RPMI7951 (cell line): ENCODE measurements at regions not wholly inside any gene's neighbourhood (a gene's known extent, or its start where the extent isn't known, plus 50 kb on each side); places are given as distances from the start of the nearest gene placed in this dataset.
"Not testable (repeated sequence)": the region's sequence is repeated elsewhere in the genome, so short reads cannot be mapped to it uniquely, and the experiment has no call there.

Source experiments
- DNase-seq: peaks from one replicate; pipeline ENCODE4 v3.0.0-alpha.2; 2012; ENCODE audit warnings: low read depth

DNA sequence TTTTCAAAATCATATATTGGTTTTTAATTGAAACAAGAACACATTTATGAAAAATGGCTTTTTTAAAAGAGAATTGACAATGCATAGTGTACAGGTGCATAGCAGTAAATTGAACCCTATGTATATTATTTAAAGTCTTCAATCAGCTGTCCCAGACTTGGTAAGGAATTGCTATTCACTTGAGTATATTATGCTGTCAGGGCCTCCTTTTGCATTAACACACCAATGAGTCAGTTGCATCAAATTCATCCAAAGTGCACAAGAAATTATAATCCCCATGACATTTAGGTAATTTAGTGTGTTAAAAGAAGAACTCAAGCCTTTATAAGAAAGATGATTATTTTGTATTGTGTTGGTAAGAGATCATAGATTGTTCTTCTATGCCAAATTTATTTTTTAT is 748.8 kb upstream of the RIOK2 start:
- DNase-seq, result no peak

DNA sequence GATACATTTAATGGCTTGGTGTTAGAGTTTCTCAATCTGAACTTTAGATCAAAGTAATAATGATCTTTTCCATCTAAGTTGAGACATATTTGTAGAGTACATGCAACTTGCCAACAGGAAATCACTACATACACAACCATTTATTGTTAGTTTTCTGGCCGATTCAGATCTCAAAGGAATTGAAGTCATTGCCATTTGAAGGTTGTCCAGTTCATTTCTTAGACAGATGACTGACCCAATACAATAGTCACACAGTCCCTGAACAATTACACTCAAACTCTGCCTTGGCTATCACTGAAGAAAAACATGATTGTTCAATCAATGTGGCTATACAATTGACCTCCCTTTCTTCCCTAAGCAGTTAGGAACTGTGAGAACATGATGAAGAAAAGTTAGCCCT is 753.2 kb upstream of the RIOK2 start:
- no peak for DNase-seq

DNA sequence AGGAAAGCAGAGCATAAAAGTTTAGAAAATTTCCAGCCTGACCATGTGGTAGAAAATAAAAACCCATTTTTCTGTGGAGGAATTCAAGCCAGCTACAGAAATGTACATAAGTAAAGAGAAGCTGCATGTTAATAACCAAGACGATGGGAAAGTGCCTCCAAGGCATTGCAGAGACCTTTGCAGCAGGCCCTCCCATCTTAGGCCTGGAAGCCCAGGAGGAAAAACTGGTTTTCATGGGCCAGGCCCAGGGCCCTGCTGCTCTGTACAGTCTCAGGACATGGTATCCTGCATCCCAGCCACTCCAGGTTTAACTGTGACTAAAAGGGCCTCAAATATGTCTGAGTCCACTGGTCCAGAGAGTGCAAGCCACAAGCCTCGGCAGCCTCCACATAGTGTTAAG is 754.8 kb upstream of the RIOK2 start:
- no peak for DNase-seq

DNA sequence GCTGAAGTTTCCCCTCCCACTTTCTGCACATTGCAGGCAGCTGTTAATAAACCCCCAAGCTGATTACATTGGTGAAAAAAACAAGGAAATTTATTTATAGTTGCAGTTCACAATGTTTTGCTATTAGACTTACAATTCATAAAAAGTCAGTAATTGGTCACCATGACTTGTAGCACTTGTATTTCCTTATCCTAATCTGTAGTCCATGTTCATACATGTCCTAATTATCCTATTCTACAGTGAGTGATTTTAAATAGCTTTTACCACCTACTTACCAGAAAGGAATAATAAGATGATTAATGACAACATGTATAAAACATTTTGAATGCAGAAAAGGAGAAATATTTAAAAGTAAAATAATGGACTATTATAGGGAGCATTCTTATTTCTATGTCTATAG is 760.0 kb upstream of the RIOK2 start:
- DNase-seq, result no peak

DNA sequence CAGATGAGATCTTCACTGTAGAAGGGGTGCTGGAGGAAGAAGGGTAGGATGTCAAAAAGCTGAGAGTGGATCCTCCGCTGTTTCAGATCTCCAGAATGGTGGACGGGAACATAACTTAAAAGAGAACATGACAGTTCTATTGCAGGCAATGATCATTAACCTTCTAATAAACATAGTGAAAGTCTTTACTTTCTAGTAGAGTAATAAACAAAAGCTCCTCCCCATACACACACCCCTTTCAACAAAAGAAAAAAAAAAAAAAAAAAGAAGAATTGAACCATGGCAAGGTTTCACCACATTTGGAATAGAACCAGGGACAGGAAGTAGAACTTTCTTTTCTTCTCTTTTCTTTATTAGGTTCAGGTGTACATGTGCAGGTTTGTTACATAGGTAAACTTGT is 768.1 kb upstream of the RIOK2 start:
- no peak for DNase-seq

DNA sequence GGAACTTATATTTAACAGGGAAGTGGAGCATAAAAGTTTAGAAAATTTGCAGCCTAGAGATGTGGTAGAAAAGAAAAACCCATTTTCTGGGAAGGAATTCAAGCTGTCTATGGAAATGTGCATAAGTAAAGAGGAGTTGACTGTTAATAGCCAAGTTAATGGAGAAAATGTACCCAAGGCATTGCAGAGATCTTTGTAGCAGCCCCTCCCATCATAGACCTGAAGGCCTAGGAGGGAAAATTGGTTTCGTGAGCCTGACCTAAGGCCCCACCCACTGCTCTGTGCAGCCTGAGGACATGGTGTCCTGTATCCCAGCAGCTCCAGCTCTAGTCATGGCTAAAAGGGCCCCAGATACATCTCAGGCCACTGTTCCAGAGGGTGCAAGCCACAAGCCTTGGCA is 772.4 kb upstream of the RIOK2 start:
- no peak for DNase-seq

DNA sequence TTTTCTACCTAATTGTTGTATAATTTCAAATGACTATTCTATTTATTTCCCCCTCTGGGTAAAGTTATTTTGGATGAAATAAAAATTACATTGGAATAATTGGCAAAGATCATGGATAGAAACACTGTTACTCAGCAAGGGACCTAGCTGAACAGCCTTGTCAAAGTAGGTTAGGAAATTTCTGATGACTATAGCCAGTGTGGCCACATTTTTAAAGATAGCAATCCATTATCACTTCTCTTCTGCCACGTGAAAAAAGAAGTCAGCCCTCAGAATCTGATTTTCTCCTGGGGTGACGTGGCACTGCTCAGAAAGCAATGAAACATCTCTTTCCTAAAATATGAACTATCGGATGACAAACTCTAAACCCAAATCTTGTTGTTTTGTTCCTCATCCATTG is 784.2 kb upstream of the RIOK2 start:
- DNase-seq, result no peak

DNA sequence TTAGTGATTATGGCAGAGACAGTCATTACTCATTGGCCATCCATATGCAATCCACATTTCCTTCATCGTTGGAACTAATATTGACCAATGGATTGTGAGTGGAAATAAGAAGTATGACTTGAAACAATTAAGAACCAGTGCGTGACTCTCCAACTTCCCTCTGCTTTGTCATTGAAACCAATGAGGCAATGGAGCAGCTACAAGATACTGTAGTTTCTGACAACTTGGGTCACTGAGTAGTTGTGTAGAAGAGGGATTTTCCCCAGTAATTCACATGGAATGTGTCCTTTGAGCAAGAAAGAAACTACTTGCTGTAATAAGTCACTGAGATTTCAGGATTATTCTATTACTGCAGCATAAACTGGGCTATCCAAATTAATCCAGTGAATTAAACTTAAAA is 785.3 kb upstream of the RIOK2 start:
- DNase-seq, result no peak

DNA sequence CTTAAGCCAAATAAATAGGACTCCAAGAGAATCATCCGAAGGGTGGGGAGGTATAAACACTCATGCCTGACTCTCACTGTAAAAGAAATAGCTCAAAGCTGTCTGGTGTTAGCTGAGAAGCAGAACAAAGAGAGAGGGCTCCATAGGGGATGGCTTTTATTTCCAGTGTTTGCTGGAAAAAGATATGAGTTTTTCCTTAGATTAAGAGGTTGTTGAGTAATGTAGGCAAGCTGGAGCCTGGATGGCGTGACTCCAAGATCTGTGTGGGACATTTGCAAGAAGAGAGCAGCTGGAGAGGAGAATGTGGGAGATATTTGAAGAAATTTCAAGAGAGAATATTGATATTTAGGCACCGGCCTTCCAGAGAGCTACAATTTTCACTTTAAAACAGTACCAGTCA is 793.7 kb upstream of the RGMB start:
- DNase-seq, result no peak

DNA sequence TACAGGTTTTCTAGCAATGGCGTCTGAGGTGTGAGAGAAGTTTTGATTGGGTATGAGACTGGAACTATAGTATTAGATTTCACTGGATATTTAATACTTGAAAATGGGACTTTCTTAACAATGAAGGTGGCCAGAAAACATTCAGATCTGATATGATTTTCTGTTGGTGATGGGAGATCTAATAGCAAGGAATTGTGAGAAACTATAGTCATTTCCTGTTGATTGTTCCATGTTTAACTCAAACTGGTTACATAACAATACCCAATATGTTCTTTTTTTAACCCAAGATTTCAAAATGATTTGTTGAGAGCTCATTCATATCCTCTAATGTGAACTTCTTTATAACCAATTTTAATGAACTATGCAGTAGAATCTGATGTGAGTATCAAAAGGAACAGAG is 793.2 kb upstream of the RGMB start:
- no peak for DNase-seq

DNA sequence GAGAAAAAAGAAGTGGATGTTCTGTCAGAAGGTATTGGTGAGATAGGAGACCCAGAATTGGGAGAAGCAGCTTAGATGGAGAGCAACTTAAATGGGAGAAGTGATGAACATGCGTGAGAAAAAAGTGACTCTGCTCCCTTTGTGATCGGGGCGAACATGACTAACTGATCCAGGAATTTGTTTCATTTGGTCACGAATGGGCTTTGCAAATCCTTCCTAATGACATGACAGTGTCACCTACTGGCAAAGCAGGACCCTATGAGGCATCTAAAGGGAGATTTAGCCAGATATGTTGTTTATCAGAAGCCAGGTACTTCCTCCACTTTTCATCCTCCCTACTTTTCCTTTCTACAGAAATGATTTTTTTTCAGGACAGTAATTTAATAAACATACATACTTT is 787.4 kb upstream of the RGMB start:
- DNase-seq, result peak; percentile 75

DNA sequence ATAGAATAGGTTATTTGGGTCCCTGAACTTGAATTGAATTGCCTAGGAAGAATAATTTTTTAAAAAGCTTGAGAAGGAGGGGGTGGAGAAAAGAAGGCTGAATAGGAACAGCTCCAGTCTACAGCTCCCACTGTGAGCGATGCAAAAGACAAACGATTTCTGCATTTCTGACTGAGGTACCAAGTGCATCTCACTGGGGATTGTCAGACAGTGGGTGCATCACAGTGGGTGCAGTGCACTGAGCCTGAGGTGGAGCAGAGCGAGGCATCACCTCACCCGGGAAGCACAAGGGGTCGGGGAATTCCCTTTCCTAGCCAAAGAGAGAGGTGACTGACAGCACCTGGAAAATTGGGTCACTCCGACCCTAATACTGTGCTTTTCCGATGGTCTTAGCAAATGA is 782.2 kb upstream of the RGMB start:
- DNase-seq, result no peak

DNA sequence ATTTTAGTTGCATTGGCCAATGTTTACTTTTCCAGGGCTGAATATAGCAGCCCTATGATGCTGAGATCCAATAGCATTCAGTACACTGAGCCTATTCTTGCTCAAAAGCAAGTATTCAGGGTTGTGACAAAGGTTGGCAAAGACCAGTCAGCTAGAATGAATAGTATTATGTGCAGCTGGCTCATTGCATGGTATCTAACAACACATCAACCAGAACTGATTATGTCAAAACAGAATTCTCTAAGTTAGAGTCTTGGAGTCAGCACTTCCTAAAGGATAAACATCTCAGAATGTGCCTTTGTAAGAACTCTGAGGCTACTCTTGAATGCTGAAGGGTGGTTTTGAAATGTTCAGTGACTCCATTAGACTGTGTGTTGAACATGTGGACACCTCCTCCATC is 774.5 kb upstream of the RGMB start:
- DNase-seq, result peak; percentile 20

DNA sequence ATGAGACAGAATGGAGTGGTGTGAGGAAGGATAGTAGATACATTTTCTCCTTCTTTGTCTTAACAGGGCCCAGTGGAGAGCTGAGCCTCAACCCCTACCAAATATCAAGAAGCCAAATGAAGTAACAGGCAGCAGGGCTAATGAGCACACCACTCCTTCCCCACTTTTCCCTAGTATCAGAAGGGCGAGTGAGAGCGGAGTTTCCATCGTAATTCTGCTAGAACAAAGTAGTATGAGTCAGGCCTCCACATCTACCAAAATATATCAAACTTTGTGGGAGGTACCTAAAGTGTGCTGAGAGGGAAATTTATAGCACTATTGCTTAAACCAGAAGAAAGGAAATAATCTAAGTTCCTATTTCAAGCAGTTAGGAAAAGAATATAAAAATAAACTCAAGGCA is 769.0 kb upstream of the RGMB start:
- DNase-seq, result no peak

DNA sequence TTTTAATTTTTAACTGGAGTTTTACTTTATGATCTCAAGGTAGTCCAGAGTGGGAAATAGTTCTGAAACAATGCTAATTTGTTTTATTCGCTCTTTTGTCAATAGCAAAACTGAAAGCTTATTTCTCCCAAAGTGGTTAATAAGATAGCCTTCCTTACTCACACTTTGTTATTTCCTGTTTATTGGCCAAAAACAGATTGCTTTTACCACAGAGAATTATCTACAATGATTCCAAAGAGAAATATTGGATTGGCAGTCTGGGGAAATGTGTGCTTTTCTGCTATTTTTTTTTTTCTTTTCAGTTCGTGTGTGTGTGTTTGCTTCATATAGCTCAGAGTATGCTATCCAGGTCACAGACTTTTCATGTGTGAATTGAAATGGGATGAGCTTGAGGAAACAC is 756.7 kb upstream of the RGMB start:
- DNase-seq, result peak; percentile 10

DNA sequence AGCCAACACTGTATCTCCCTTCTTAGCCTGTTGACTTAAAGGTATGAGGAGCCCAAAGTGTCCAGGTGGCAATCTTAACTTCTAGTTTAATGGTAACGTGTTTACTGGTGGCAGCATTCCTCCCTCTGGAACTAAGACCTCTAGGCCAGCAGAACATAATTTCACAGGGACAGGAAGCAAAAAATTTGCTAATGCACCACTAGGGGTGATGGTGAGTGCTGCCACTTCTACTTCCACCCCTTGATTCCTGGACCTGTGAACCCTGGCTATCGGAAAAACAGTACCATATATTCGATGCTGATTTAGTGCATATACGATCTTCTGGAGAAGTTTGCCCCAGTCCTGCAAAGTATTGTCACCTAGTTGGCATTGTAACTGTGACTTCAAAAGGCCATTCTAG is 743.2 kb upstream of the RGMB start:
- not testable (repeated sequence) for DNase-seq

DNA sequence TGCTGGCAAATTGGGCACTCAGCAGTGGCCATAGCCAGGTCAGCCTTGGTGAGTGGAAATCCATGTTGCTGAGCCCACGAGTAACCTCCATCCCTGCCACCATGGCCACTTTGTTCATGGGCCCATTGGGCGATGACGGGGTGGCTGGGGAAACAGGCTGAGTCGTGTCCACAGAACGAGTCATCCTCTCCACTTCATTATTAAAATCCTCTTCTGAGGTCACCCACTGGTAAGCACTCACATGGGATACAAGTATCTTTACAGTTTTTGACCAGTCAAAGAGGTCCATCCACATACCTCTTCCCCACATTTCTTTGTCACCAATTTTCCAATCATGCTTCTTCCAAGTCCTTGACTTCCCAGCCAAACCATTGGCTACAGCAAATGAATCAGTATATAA is 742.4 kb upstream of the RGMB start:
- peak; percentile 5 for DNase-seq

DNA sequence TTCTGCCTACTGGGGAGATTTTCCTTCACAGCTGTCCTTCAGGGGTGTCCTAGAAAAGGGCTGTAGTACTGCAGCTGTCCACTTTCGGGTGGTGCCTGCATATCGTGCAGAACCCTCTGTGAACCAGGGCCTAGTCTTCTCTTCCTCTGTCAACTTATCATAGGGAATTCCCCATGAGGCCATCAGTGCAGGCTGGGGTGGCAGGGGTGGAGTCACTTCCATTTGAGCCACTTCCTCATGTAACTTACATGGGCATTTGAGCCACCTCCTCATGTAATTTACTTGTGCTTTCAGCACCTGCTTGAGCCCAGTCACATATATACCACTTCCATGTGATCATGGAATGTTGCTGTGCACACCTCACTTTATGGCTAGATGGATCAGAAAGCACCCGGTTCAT is 742.0 kb upstream of the RGMB start:
- DNase-seq, result no peak

DNA sequence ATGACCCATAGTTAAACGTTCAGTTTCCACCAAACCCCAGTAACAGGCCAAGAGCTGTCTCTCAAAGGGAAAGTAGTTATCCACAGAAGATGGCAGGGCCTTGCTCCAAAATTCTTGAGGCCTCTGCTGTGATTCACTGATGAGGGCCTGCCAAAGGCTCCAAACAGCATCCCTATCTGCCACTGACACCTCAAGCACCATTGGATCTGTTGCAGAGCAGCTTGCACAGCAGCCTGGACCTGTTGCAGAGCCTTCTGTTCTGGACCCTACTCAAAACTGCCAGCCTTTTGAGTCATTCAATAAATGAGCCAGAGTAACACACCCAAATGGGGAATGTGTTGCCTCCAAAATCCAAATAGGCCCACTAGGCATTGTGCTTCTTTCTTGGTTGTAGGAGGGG is 741.5 kb upstream of the RGMB start:
- no peak for DNase-seq

DNA sequence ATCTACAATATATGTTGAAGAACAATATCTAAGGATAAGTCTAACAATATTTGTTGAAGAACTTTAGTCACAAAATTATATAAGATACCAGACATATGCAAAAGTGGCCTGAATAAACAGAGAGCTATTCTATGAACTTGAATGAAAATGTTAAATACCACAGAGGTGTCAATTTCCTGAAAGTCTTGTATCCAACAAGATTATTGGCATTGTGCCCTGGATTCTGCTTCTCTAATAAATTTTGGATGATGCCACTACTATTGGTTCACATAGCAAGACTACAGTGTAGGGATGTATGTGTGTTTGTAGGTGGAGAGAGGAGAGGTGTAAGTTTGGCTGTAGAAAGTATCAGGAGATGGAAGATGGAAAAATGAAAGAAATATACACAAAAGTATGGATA is 731.8 kb upstream of the RGMB start:
- DNase-seq, result no peak

DNA sequence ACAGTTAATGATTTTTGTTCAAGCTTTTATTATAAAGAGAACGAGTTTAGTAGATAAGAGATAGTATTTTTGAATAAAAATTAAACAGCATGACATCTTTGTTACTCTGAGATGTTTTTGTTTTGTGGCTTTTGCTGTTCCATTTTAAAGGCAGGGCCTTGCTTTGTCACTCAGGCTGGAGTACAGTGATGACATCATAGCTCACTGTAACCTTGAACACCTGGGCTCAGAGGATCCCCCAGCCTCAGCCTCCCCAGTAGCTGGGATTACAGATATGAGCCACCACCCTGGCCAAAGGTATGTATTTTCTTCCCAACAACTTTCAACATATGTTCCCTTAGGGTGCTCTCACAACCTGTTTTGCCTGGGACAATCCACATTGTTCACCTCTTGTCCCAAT is 730.9 kb upstream of the RGMB start:
- DNase-seq, result no peak

DNA sequence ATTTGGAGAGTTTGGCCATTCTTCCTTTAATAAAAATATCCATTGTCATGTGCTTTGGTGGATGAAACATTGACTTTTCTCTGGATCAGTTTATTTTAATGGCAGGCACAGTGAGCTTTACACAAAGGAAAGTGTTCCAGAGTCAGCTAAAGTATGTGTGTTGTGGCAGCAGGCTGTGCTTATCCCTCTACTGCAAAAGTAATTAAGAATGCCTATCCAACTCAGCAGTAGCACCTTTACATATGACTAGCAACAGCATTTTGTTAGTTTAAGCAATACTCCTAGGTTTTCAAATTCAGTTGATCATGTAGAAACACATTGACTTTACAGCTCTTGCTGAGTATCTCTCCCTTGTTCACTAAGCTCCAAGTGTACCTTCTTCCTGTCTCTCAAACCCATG is 730.5 kb upstream of the RGMB start:
- no peak for DNase-seq

DNA sequence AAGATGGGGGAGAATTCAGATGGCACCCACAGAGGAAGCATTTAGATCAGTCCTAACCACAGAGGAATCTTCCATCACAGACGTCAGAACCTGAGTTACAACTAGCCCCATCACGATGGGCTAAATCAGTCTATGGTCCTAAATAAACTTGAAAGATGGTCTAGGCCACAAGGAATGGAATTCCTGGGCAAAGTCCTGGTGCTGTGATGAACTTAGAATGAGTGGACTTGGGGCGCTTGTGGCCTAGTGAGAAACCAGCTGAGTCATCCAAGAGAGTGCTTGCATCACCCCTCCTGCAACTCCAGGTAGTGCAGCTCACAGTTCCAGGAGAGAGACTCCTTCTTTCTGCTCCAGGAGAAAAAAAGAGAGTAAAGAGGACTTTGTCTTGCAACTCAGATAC is 722.9 kb upstream of the RGMB start:
- DNase-seq, result peak; percentile 51

DNA sequence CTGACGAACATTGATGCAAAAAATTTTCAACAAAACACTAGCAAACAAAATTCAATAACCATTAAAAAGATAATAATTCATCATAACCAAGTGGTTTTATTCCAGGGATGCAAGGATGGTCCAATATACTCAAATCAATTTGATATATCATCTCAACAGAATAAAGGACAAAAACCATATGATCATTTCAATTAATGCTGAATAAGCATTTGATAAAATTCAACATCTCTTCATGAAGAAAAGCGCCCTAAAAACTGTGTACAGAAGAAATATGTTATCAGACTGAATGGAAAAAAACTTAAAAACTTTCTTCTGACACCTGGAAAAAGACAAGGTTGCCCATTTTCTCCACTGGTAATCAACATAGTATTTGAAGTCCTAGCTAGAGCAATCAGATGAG is 720.3 kb upstream of the RGMB start:
- no peak for DNase-seq

DNA sequence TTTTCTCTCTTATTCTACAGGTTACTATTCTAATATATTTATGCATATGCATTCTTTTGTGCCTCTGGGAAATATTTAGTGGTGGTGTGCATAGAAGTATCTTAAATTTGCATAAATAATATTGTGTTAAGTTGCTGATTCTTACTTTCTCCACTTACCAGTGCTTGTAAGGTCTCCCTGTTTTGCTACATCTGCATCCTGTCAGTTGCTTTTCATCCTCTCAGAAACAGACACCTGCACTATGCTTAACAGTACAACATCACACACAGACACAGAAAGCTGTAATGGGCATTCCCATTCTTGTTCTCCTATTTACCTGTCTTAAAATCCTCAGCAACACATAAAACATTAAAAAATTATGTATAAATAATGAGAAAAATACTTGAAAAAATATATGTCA is 713.3 kb upstream of the RGMB start:
- no peak for DNase-seq
